Fibroblast of the conjunctiva (primary cell): ENCODE measurements at regions not wholly inside any gene's neighbourhood (a gene's known extent, or its start where the extent isn't known, plus 50 kb on each side); places are given as distances from the start of the nearest gene placed in this dataset.

ENCODE experiments used
- DNase-seq: peaks from one replicate; pipeline ENCODE4 v3.0.0-alpha.2; 2010; ENCODE audit warnings: low read depth

- DNase-seq: no peak
Observed at GRCh38 chr9:81256368-81256767, 433.0 kb downstream of the TLE1 start.

GRCh38 chr9:81250606-81251005 lies 438.7 kb downstream of the TLE1 start:
- no peak for DNase-seq

- no peak for DNase-seq
Observed at GRCh38 chr9:81250041-81250440, 439.3 kb downstream of the TLE1 start.

- DNase-seq: no peak
Observed at GRCh38 chr9:81245254-81245956, 443.9 kb downstream of the TLE1 start.

GRCh38 chr9:81244631-81245030 lies 444.7 kb downstream of the TLE1 start:
- DNase-seq: no peak

GRCh38 chr9:81242866-81243265 lies 446.5 kb downstream of the TLE1 start:
- no peak for DNase-seq

- DNase-seq: no peak
Observed at GRCh38 chr9:81239388-81239787, 450.0 kb downstream of the TLE1 start.

GRCh38 chr9:81237565-81238231 lies 451.6 kb downstream of the TLE1 start:
- DNase-seq: no peak

- DNase-seq: no peak
Observed at GRCh38 chr9:81234924-81235610, 454.3 kb downstream of the TLE1 start.

GRCh38 chr9:81231011-81231410 lies 458.3 kb downstream of the TLE1 start:
- DNase-seq: no peak

GRCh38 chr9:81227507-81228245 lies 461.7 kb downstream of the TLE1 start:
- no peak for DNase-seq

- DNase-seq: no peak
Observed at GRCh38 chr9:81225596-81225995, 463.8 kb downstream of the TLE1 start.

GRCh38 chr9:81224166-81225081 lies 464.9 kb downstream of the TLE1 start:
- DNase-seq: no peak

- DNase-seq: no peak
Observed at GRCh38 chr9:81214975-81215374, 474.4 kb downstream of the TLE1 start.

GRCh38 chr9:81213456-81213855 lies 475.9 kb downstream of the TLE1 start:
- DNase-seq: no peak

- no peak for DNase-seq
Observed at GRCh38 chr9:81211741-81212140, 477.6 kb downstream of the TLE1 start.

GRCh38 chr9:81207651-81208050 lies 481.7 kb downstream of the TLE1 start:
- no peak for DNase-seq

GRCh38 chr9:81202292-81202691 lies 487.1 kb downstream of the TLE1 start:
- DNase-seq: no peak

- DNase-seq: no peak
Observed at GRCh38 chr9:81195206-81195605, 494.1 kb downstream of the TLE1 start.

- DNase-seq: no peak
Observed at GRCh38 chr9:81193362-81194339, 495.7 kb downstream of the TLE1 start.
